OCI-LY7 (cell line): ENCODE measurements at regions not wholly inside any gene's neighbourhood (a gene's known extent, or its start where the extent isn't known, plus 50 kb on each side); places are given as distances from the start of the nearest gene placed in this dataset.

Experiments used
- CTCF ChIP-seq: fragments of 200-600 bp; sonication (generic); conservative IDR thresholded peaks from 2 replicates; pipeline ENCODE4 v1.5.1; 2014; ENCODE audit warnings: mild to moderate bottlenecking, antibody characterized with exemption, low read length, moderate library complexity, mixed read lengths
- EZH2phosphoT487 ChIP-seq: fragments of 200-600 bp; sonication (generic); IDR thresholded peaks from 2 replicates; pipeline ENCODE4 v1.6.1; 2018; ENCODE audit warnings: low read depth, borderline replicate concordance, mild to moderate bottlenecking, mixed run types, antibody characterized with exemption, low read length, moderate library complexity, mixed read lengths

GRCh38 chr6:145546265-145546664 is 189.1 kb downstream of the EPM2A start:
- TF ChIP-seq CTCF (no peak), EZH2phosphoT487 (no peak)
